HG03159 (cell line): ENCODE measurements at regions not wholly inside any gene's neighbourhood (a gene's known extent, or its start where the extent isn't known, plus 50 kb on each side); places are given as distances from the start of the nearest gene placed in this dataset.

ENCODE experiments used
- ATAC-seq: cut with Tn5 transposase; IDR thresholded peaks from one replicate; pipeline ENCODE4 v1.9.1; 2021; ENCODE audit warnings: mild to moderate bottlenecking, moderate library complexity; ENCODE audit not compliant: unreplicated experiment

- ATAC-seq: no peak
These were observed 181.5 kb upstream of the SYT1 start for GRCh38 chr12:78683031-78683430.

- no peak for ATAC-seq
These were observed 180.9 kb upstream of the SYT1 start for GRCh38 chr12:78683626-78684025.

DNA sequence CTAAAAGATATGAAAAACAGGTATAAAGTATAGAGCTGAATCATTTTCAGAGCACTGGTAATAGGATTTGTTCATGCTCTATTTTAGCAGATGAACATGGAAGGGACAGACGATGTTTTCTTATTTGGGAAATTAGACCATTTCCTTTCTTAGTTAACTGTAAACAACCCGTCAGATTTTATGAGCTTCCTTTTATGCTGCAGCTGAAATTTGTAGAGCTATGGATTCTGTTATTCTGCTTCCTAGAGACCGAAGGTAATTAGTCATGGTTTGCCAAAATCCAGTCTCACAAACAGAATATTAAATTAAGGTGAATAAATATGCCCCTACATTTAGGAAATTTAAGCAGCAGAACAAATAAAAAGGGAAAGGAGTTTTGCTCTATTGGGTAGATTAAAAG is 180.2 kb upstream of the SYT1 start:
- no peak for ATAC-seq

DNA sequence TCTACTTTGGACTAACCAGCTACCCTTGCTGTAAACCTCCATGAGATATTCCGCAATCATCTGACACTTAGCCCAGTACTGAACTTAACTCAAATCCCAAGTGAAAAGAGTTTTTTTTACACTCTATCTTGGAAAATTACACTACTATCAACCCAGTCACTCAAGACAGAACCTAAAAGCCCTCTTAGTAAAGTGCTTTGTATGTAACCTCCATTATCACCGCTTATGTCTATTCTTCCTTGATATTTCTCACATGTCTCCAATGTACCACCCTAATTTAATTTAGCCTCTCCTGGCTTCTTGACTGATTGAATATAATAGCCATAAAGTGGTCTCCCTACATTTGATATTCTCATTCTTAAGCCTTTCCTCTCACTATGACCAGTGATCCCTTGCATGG is 168.8 kb upstream of the SYT1 start:
- ATAC-seq: no peak

DNA sequence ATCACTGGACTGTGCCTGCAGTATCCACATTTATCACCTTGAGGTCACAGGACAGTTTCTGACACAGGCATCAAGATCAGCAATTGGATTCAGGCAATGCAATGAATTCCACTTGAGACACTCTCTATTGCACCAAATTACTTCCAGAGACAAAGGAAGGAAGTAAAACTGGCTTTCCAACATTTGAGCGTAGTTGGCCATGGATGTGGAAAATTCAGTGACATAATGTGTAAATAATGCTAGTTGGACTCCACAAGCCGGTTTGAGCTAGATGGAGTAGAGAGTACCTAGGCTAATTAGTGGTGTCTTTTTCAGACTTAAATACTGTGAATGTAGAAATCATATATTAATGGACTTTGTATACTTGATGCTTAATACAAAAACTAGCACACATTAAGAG is 168.3 kb upstream of the SYT1 start:
- ATAC-seq: no peak

DNA sequence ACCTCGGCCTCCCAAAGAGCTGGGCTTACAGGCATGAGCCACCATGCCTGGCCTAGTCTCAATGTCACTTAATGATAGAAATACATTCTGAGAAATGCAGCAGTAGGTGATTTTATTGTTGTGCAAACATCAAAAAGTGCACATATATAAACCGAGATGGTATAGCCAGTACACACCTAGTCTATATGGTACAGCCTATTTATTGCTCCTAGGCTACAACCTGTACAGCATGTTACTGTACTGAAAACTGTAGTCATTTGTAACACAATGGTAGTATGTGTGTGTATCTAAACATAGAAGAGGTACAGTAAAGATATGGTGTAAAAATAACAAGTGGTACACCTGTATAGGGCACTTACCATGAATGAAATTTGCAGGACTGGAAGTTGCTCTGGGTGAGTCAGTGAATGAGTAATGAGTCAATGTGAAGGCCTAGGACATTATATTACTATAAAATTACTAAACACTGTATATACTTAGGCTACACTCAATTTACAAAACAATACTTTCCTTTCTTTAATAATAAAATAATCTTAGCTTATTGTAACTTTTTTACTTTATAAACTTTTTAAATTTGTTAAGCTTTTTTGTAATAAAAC is 166.7 kb upstream of the SYT1 start:
- ATAC-seq: no peak

DNA sequence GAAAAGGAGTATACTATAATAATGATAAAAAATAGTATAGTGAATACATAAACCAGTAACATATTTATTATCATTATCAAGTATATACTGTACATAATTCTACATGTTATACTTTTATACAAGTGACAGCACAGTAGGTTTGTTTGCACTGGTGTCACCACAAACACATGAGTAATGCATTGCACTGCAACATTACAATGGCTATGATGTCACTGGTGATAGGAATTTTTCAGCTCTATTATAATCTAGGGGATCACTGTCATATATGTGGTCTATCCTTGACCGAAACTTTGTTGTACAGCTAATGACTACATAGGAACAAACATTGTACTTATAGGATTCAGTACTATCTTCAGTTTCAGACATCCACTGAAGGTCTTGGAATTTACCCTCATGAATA is 165.8 kb upstream of the SYT1 start:
- ATAC-seq: no peak

DNA sequence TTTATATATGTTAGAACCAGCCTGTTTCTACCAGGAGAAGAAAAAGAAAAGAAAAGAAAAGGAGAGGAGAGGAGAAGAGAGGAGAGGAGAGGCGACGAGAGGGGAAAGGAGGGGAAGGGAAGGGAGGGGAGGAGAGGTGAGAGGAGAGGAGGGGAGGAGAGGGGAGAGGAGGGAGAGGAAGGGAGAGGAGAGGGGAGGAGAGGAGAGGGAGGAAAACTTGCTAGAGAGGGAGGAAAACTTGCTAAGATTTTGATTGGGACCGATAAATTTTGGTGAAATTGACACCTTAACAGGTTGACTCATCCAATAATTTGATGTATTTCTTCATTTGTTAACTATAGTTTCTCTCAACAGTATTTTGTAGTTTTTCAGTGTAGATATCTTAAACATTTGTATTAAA is 164.0 kb upstream of the SYT1 start:
- ATAC-seq: no peak

DNA sequence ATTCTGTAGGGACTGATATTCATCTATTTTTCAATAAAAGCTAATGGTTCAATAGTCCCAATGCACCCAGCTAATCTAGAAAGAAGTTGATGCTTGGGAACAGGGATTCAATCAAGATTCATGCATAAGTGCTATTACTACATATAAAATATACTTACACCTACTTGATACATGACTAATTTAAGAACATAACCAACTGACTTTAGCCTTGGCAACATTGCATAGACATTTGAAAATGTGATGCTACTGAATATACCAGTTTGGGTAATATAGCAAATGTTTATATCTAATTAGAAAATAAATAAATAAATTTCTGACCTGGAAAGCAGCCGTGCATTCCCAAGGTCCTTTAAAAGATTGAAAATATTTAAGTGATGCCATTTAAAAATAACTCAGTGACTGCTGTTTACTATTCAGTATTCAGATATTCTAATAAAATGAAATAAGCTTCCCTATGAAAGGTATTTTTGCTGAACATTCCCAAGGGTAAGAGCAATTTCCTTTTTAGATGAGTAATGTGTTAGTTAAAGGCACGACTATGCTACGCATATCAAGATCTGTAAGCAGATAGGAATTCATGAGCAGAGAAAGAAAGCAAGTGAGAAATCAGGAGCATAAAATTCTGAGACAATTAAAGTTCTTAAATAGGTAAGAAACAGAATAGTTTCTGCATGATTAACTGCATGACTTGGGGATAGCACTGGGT is 160.6 kb upstream of the SYT1 start:
- no peak for ATAC-seq

GRCh38 chr12:78711954-78712353 is 152.6 kb upstream of the SYT1 start:
- no peak for ATAC-seq

GRCh38 chr12:78712834-78713481 is 151.6 kb upstream of the SYT1 start:
- ATAC-seq: no peak

GRCh38 chr12:78719721-78720120 is 144.9 kb upstream of the SYT1 start:
- ATAC-seq: no peak

GRCh38 chr12:78721906-78722305 is 142.7 kb upstream of the SYT1 start:
- ATAC-seq: no peak

DNA sequence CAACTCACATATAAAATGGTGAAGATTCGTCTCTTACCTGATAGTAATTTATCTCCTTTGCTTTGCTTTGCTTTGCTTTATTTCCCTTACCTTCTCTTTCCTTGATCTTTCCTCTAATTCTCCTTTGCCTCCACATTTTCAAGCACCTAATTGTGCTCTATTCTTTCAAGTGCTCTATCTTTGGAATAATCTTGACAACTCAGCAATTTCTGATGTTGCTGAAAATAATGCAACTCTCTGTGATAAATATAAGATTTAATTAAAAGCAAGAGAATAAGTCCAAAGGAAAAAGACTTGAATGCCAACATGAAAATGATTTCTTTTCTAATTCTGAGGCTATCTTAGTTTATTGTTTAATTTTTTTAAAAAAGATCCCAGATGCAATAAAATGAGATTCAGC is 139.5 kb upstream of the SYT1 start:
- no peak for ATAC-seq

DNA sequence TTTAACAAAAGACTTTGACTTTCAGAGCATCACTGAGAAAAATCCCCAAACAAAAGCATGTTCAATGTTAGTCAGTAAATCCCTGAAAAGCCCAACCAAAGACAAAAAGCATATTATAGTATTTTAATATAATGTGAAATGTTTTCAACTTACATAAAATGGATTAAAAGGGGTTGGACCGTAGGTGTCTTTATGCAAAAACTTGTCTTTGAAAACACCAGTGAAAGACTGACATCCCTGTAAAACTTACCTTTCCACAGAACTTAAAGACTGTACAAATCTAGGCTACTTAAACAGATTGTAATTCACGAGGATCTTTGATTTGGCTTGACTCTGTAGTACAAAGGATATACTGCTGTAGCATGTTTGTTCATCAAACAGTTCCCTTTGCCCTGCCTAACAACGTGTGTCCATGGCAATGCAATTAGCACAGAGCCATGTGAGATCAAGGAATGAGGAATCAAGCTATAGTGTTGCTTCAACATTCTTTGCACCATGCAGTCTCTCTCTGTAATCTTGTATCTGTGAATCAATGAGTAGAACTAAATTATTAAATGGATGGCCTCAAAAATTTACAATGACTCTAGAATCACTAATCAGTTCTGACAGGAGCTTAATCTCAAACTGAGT is 138.5 kb upstream of the SYT1 start:
- ATAC-seq: no peak

GRCh38 chr12:78726854-78727253 is 137.7 kb upstream of the SYT1 start:
- no peak for ATAC-seq

GRCh38 chr12:78732481-78732880 is 132.1 kb upstream of the SYT1 start:
- no peak for ATAC-seq

DNA sequence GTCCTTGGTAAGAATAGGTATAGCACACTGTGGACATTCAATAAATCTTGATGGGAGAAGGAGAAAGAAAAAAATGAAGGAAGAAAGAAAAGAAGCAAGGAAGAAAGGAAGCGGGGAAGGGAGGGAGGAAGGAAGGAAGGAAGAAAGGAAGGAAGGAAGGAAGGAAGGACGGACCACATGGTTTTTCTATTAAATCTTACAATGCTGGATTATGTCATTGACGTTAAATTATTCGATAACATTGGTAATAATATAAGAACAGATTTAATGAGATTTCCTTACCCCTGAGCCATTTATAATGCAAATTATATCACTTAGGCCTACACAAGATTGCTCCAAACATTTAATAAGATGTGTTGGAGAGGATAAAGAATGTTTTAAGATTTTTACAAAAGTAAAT is 124.9 kb upstream of the SYT1 start:
- ATAC-seq: no peak

DNA sequence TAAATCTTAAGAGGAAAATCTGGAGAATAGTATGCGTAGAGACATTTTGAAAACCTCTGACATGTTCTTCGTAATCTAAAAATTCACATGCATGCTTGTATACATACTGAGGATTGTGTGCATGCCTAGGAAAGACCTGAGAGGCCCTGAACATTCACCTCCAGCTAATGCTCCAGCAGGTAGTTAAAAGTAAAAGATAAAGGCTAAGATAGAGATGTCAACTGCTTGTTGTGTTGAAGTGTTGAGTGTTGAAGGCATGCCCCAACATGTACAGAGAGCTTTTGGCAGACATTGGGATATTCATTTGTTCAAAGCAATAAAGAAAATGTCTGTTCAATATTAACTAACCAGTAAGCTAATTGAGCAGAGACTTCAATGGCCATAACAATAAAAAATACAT is 118.6 kb upstream of the SYT1 start:
- no peak for ATAC-seq

DNA sequence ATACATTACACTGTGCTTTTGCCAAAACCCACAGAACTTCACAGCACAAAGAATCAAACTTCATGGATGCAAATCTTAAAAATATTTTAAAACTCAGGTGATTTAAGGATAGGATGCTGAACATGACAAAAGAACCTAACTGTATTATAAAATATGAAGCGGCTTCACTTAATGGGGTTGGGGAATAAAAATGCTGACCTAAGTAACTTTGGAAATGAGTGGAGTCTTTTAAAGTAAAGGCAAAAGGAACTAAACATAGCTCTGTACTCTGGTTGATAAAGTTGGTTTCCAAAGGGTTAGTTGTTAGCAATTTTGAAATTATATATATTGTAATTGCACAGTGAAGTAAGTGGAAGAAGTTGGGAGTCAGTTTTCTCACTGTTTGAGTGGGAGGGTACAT is 111.5 kb upstream of the SYT1 start:
- ATAC-seq: no peak

DNA sequence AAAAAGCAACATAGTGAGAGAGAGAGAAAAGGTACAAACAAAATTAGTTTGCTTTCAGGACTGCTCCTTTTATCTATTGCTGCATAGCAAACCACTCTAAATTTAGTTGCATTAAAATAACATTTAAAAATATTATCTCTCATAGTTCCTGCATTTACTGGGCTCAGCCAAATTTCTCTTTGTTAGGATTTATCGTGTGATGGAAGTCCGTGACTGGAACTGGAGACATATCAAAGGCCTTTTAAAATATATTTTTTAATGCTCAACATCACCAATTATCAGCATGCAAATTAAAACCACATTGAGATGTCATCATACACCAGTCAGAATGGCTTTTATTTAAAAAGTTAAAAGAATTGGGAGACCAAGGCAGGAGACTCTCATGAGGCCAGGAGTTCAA is 107.6 kb upstream of the SYT1 start:
- ATAC-seq: no peak

- ATAC-seq: no peak
These were observed 105.2 kb upstream of the SYT1 start for GRCh38 chr12:78759367-78759766.
